Central memory CD8-positive, alpha-beta T cell (primary cell): ENCODE measurements at regions not wholly inside any gene's neighbourhood (a gene's known extent, or its start where the extent isn't known, plus 50 kb on each side); places are given as distances from the start of the nearest gene placed in this dataset.

ENCODE experiments used
- ATAC-seq: fragments of 150-1000 bp; cut with Tn5 transposase; replicated peaks from 2 replicates; pipeline ENCODE4 v1.10.0; 2022; ENCODE audit warnings: mild to moderate bottlenecking, moderate FRiP score, moderate number of reproducible peaks; ENCODE audit not compliant: poor library complexity, severe bottlenecking; ENCODE audit errors: extremely low read depth
- DNase-seq, 2 donors: peaks; one replicate each; pipeline ENCODE4 v3.0.0; 2021; ENCODE audit warnings: low spot score in 2 of 2
- H3K27ac Mint-ChIP-seq: one replicate; pipeline ENCODE4 v1.8.0; 2022; ENCODE audit warnings: low read depth, mild to moderate bottlenecking, moderate library complexity, mixed read lengths
- H3K27me3 Mint-ChIP-seq: one replicate; pipeline ENCODE4 v1.8.0; 2022; ENCODE audit warnings: mixed read lengths
- H3K36me3 Mint-ChIP-seq: one replicate; pipeline ENCODE4 v1.8.0; 2022; ENCODE audit warnings: mild to moderate bottlenecking, moderate library complexity, mixed read lengths; ENCODE audit not compliant: insufficient read depth
- H3K4me1 Mint-ChIP-seq: one replicate; pipeline ENCODE4 v1.8.0; 2022; ENCODE audit warnings: mixed read lengths
- H3K4me3 Mint-ChIP-seq: one replicate; pipeline ENCODE4 v1.8.0; 2022; ENCODE audit warnings: mild to moderate bottlenecking, moderate library complexity, mixed read lengths
- H3K9me3 Mint-ChIP-seq: one replicate; pipeline ENCODE4 v1.8.0; 2022; ENCODE audit warnings: mixed read lengths

- ATAC-seq (no peak), DNase-seq (no peak)
- no peaks in the 10 kb centered on the region for H3K27me3 Mint-ChIP-seq
- H3K27ac Mint-ChIP-seq = no peak overlapping the region
- peaks cover 13% of the 10 kb centered on the region for H3K9me3 Mint-ChIP-seq
- H3K4me1 Mint-ChIP-seq = no peaks in the 10 kb centered on the region
- H3K4me3 Mint-ChIP-seq = no peak overlapping the region
- H3K36me3 Mint-ChIP-seq = no peaks in the 10 kb centered on the region
Observed at GRCh38 chr5:84565866-84566265, 181.2 kb upstream of the EDIL3 start.

GRCh38 chr5:84564321-84565075, 179.8 kb upstream of the EDIL3 start:
- no peaks in the 10 kb centered on the region for H3K36me3 Mint-ChIP-seq
- no peak overlapping the region for H3K4me3 Mint-ChIP-seq
- peaks cover 6% of the 10 kb centered on the region for H3K9me3 Mint-ChIP-seq
- ATAC-seq = no peak
- no peak overlapping the region for H3K27ac Mint-ChIP-seq
- DNase-seq = no peak
- H3K27me3 Mint-ChIP-seq = no peaks in the 10 kb centered on the region
- H3K4me1 Mint-ChIP-seq = no peaks in the 10 kb centered on the region

- no peak overlapping the region for H3K4me3 Mint-ChIP-seq
- H3K9me3 Mint-ChIP-seq = peaks cover 34% of the 10 kb centered on the region
- H3K27ac Mint-ChIP-seq = no peak overlapping the region
- H3K4me1 Mint-ChIP-seq = no peaks in the 10 kb centered on the region
- ATAC-seq = no peak
- no peaks in the 10 kb centered on the region for H3K27me3 Mint-ChIP-seq
- H3K36me3 Mint-ChIP-seq = no peaks in the 10 kb centered on the region
- no peak for DNase-seq
Observed at GRCh38 chr5:84550222-84550621, 165.5 kb upstream of the EDIL3 start.

- Mint-ChIP-seq H3K4me3 (no peak overlapping the region), H3K4me1 (no peaks in the 10 kb centered on the region), H3K27ac (no peak overlapping the region), H3K9me3 (peaks cover 32% of the 10 kb centered on the region), H3K27me3 (no peaks in the 10 kb centered on the region), H3K36me3 (no peaks in the 10 kb centered on the region)
- DNase-seq = no peak
- ATAC-seq = no peak
Observed at GRCh38 chr5:84549054-84549453, 164.4 kb upstream of the EDIL3 start.

GRCh38 chr5:84546686-84547085, 162.0 kb upstream of the EDIL3 start:
- H3K36me3 Mint-ChIP-seq = no peaks in the 10 kb centered on the region
- ATAC-seq (no peak), DNase-seq (no peak)

GRCh38 chr5:84536797-84537196, 152.1 kb upstream of the EDIL3 start:
- ATAC-seq (no peak), DNase-seq (no peak)
- Mint-ChIP-seq H3K9me3 (peaks cover 19% of the 10 kb centered on the region), H3K4me3 (no peak overlapping the region), H3K27me3 (no peaks in the 10 kb centered on the region), H3K27ac (no peak overlapping the region), H3K4me1 (no peaks in the 10 kb centered on the region), H3K36me3 (no peaks in the 10 kb centered on the region)

More at GRCh38 chr5:84546686-84547085, 162.0 kb upstream of the EDIL3 start:
- Mint-ChIP-seq H3K4me3 (no peak overlapping the region), H3K4me1 (no peaks in the 10 kb centered on the region), H3K9me3 (peaks cover 34% of the 10 kb centered on the region), H3K27ac (no peak overlapping the region), H3K27me3 (no peaks in the 10 kb centered on the region)

- Mint-ChIP-seq H3K36me3 (no peaks in the 10 kb centered on the region), H3K9me3 (peaks cover 15% of the 10 kb centered on the region), H3K4me3 (no peak overlapping the region), H3K27ac (no peak overlapping the region), H3K27me3 (no peaks in the 10 kb centered on the region), H3K4me1 (no peaks in the 10 kb centered on the region)
- ATAC-seq (no peak), DNase-seq (no peak)
Observed at GRCh38 chr5:84535281-84535680, 150.6 kb upstream of the EDIL3 start.

GRCh38 chr5:84524491-84524890, 139.8 kb upstream of the EDIL3 start:
- Mint-ChIP-seq H3K4me1 (no peaks in the 10 kb centered on the region), H3K4me3 (no peak overlapping the region), H3K27me3 (no peaks in the 10 kb centered on the region), H3K36me3 (peaks cover 2% of the 10 kb centered on the region), H3K9me3 (peaks cover 13% of the 10 kb centered on the region), H3K27ac (no peak overlapping the region)
- no peak for DNase-seq
- ATAC-seq = no peak

- H3K4me1 Mint-ChIP-seq = no peaks in the 10 kb centered on the region
- no peak overlapping the region for H3K27ac Mint-ChIP-seq
- H3K36me3 Mint-ChIP-seq = peaks cover 2% of the 10 kb centered on the region
- no peaks in the 10 kb centered on the region for H3K27me3 Mint-ChIP-seq
- DNase-seq = no peak
- no peak for ATAC-seq
- no peak overlapping the region for H3K4me3 Mint-ChIP-seq
- H3K9me3 Mint-ChIP-seq = peaks cover 31% of the 10 kb centered on the region
Observed at GRCh38 chr5:84518862-84519261, 134.2 kb upstream of the EDIL3 start.

- DNase-seq = no peak
- no peak overlapping the region for H3K4me3 Mint-ChIP-seq
- H3K36me3 Mint-ChIP-seq = peaks cover 2% of the 10 kb centered on the region
- no peak for ATAC-seq
- H3K27me3 Mint-ChIP-seq = no peaks in the 10 kb centered on the region
- H3K27ac Mint-ChIP-seq = no peak overlapping the region
- H3K4me1 Mint-ChIP-seq = no peaks in the 10 kb centered on the region
- peaks cover 36% of the 10 kb centered on the region for H3K9me3 Mint-ChIP-seq
Observed at GRCh38 chr5:84518370-84518769, 133.7 kb upstream of the EDIL3 start.

GRCh38 chr5:84506625-84507024, 121.9 kb upstream of the EDIL3 start:
- H3K27me3 Mint-ChIP-seq = no peaks in the 10 kb centered on the region

GRCh38 chr5:84494453-84494852, 109.8 kb upstream of the EDIL3 start:
- no peak overlapping the region for H3K4me3 Mint-ChIP-seq

More at GRCh38 chr5:84506625-84507024, 121.9 kb upstream of the EDIL3 start:
- no peak for ATAC-seq
- no peak for DNase-seq
- peaks cover 17% of the 10 kb centered on the region for H3K9me3 Mint-ChIP-seq
- no peak overlapping the region for H3K27ac Mint-ChIP-seq
- H3K36me3 Mint-ChIP-seq = no peaks in the 10 kb centered on the region
- no peak overlapping the region for H3K4me3 Mint-ChIP-seq
- no peaks in the 10 kb centered on the region for H3K4me1 Mint-ChIP-seq

GRCh38 chr5:84487963-84488362, 103.3 kb upstream of the EDIL3 start:
- H3K27ac Mint-ChIP-seq = no peak overlapping the region
- no peak overlapping the region for H3K4me3 Mint-ChIP-seq
- H3K27me3 Mint-ChIP-seq = no peaks in the 10 kb centered on the region
- no peak for ATAC-seq
- H3K36me3 Mint-ChIP-seq = no peaks in the 10 kb centered on the region
- no peak for DNase-seq
- H3K9me3 Mint-ChIP-seq = peaks cover 24% of the 10 kb centered on the region
- no peaks in the 10 kb centered on the region for H3K4me1 Mint-ChIP-seq

More at GRCh38 chr5:84494453-84494852, 109.8 kb upstream of the EDIL3 start:
- H3K27ac Mint-ChIP-seq = no peak overlapping the region
- H3K4me1 Mint-ChIP-seq = no peaks in the 10 kb centered on the region
- DNase-seq (no peak), ATAC-seq (no peak)
- no peaks in the 10 kb centered on the region for H3K36me3 Mint-ChIP-seq
- peaks cover 17% of the 10 kb centered on the region for H3K9me3 Mint-ChIP-seq
- H3K27me3 Mint-ChIP-seq = no peaks in the 10 kb centered on the region
